Epithelial cell of proximal tubule (primary cell): ENCODE measurements at regions not wholly inside any gene's neighbourhood (a gene's known extent, or its start where the extent isn't known, plus 50 kb on each side); places are given as distances from the start of the nearest gene placed in this dataset.

Source experiments
- DNase-seq: peaks from one replicate; pipeline ENCODE4 v3.0.0-alpha.2; 2011; ENCODE audit warnings: low read depth
- H3K4me3 ChIP-seq: 2 replicates; pipeline ENCODE4 v1.5.1; 2011; ENCODE audit warnings: low read depth, mild to moderate bottlenecking, low read length
- CTCF ChIP-seq: conservative IDR thresholded peaks from 2 replicates; pipeline ENCODE4 v1.5.1; 2012; ENCODE audit warnings: low read depth, mild to moderate bottlenecking, low read length

GRCh38 chr11:19398273-19398672 is 157.5 kb upstream of the E2F8 start:
- H3K4me3 ChIP-seq, result no peak overlapping the region
- TF ChIP-seq CTCF, result no peak
- no peak for DNase-seq

GRCh38 chr11:19395050-19395449 is 154.3 kb upstream of the E2F8 start:
- TF ChIP-seq CTCF, result no peak
- no peak for DNase-seq

GRCh38 chr11:19394525-19395016 is 153.8 kb upstream of the E2F8 start:
- no peak for TF ChIP-seq CTCF
- DNase-seq, result no peak
- no peak overlapping the region for H3K4me3 ChIP-seq

More at GRCh38 chr11:19395050-19395449, 154.3 kb upstream of the E2F8 start:
- H3K4me3 ChIP-seq, result no peak overlapping the region

GRCh38 chr11:19393941-19394340 is 153.2 kb upstream of the E2F8 start:
- TF ChIP-seq CTCF, result no peak
- H3K4me3 ChIP-seq, result no peak overlapping the region
- DNase-seq, result peak; percentile 50

- no peak for TF ChIP-seq CTCF
- no peak overlapping the region for H3K4me3 ChIP-seq
Observed at GRCh38 chr11:19392847-19393518, 152.2 kb upstream of the E2F8 start.

GRCh38 chr11:19392321-19392720 is 151.6 kb upstream of the E2F8 start:
- no peak overlapping the region for H3K4me3 ChIP-seq
- no peak for TF ChIP-seq CTCF
- no peak for DNase-seq

More at GRCh38 chr11:19392847-19393518, 152.2 kb upstream of the E2F8 start:
- no peak for DNase-seq

- DNase-seq, result no peak
- no peak for TF ChIP-seq CTCF
- no peak overlapping the region for H3K4me3 ChIP-seq
Observed at GRCh38 chr11:19391652-19392051, 150.9 kb upstream of the E2F8 start.
